ENCODE measurements at regions not wholly inside any gene's neighbourhood (a gene's known extent, or its start where the extent isn't known, plus 50 kb on each side); places are given as distances from the start of the nearest gene placed in this dataset.

DNA sequence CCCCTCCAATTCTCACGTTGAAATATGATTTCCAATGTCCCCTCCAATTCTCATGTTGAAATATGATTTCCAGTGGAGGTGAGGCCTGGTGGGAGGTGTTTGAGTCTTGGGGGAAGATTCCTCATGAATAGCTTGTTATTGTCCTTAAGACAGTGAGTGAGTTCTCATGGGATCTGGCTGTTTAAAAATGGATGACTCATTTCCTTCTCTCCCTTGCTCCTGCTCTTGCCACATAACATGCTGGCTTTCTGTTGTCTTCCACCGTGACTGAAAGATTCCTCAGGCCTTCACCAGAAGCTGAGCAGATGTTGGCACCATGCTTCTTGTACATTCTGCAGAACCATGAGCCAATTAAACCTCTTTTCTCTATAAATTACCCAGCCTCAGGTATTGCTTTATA lies 346.8 kb upstream of the TECRL start:
- TF ChIP-seq, protein P1, sequence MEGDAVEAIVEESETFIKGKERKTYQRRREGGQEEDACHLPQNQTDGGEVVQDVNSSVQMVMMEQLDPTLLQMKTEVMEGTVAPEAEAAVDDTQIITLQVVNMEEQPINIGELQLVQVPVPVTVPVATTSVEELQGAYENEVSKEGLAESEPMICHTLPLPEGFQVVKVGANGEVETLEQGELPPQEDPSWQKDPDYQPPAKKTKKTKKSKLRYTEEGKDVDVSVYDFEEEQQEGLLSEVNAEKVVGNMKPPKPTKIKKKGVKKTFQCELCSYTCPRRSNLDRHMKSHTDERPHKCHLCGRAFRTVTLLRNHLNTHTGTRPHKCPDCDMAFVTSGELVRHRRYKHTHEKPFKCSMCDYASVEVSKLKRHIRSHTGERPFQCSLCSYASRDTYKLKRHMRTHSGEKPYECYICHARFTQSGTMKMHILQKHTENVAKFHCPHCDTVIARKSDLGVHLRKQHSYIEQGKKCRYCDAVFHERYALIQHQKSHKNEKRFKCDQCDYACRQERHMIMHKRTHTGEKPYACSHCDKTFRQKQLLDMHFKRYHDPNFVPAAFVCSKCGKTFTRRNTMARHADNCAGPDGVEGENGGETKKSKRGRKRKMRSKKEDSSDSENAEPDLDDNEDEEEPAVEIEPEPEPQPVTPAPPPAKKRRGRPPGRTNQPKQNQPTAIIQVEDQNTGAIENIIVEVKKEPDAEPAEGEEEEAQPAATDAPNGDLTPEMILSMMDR (IDR thresholded peaks at IDR 0.05): no peak
- no peak for TF ChIP-seq POLR2A (IDR thresholded peaks at IDR 0.05)

Data from breast epithelium (tissue), 3 donors.